ENCODE measurements at regions not wholly inside any gene's neighbourhood (a gene's known extent, or its start where the extent isn't known, plus 50 kb on each side); places are given as distances from the start of the nearest gene placed in this dataset.

- H3K27ac ChIP-seq: no peak overlapping the region
- no peaks in the 10 kb centered on the region for H3K27me3 ChIP-seq
- no peak overlapping the region for H3K4me3 ChIP-seq
- intact Hi-C loops (cut with DNase I): loop anchor here in 3 of 10 donors (5.0 to 10.0 kb wide), 3 partner anchors 71 to 431 kb away; no protein-coding TSS in a partner anchor
- H3K9me3 ChIP-seq: peaks cover 0 to 5% (median 0%) of the 10 kb centered on the region in 12 donors
- no peak for DNase-seq
- H3K36me3 ChIP-seq: no peaks in the 10 kb centered on the region
- no peak for ATAC-seq
- TF ChIP-seq POLR2A (IDR thresholded peaks at IDR 0.05) (no peak), CTCF (IDR thresholded peaks at IDR 0.05) (no peak)
- H3K4me1 ChIP-seq: peaks cover 0 to 39% (median 13%) of the 10 kb centered on the region in 12 donors
- 90 to 94% (median 93%) methylated on average over 5 of the region's 5 CpGs for WGBS, 4 donors
Measured at GRCh38 chr18:22273101-22274039, 104.0 kb downstream of the GATA6 start.

DNA sequence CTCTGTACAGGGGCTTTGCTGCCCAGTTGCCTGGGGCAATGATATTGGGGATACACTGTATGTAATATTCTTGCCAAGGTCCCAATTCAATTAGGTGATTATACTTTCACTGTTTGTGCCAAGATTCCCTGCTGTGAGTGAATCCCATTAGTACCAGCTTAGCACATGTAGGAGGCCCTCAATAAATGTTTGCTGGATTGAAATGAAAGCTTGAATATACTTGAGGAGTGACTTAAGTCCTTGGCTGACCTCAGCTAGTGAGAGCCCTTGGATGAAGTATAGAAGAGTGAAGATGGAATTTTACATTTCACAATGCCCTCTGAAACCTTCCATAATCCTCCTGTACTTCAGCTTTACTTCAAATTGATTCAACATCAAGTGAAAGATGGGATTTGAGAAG is 102.9 kb downstream of the GATA6 start:
- Histone ChIP-seq H3K4me3 (no peak overlapping the region), H3K27me3 (no peaks in the 10 kb centered on the region), H3K4me1 (peaks cover 0 to 33% (median 11%) of the 10 kb centered on the region in 12 donors), H3K36me3 (no peaks in the 10 kb centered on the region), H3K27ac (peak overlapping the region in 5 of 12 donors; percentile 5 to 39 (median 18)), H3K9me3 (peaks cover 0 to 5% (median 0%) of the 10 kb centered on the region in 12 donors)
- TF ChIP-seq CTCF (IDR thresholded peaks at IDR 0.05) (no peak), POLR2A (IDR thresholded peaks at IDR 0.05) (no peak)
- no peak for DNase-seq
- no peak for ATAC-seq
- intact Hi-C loops (cut with DNase I): loop anchor here in 3 of 10 donors (5.0 to 10.0 kb wide), 3 partner anchors 73 to 433 kb away; no protein-coding TSS in a partner anchor

- Histone ChIP-seq H3K27me3 (no peaks in the 10 kb centered on the region), H3K27ac (no peak overlapping the region), H3K4me3 (no peak overlapping the region), H3K9me3 (peaks cover 0 to 5% (median 0%) of the 10 kb centered on the region in 12 donors), H3K36me3 (no peaks in the 10 kb centered on the region), H3K4me1 (peaks cover 0 to 25% (median 6%) of the 10 kb centered on the region in 12 donors)
- intact Hi-C loops (cut with DNase I): loop anchor here in 3 of 10 donors (5.0 to 10.0 kb wide), 3 partner anchors 74 to 434 kb away; no protein-coding TSS in a partner anchor
- no peak for TF ChIP-seq POLR2A (IDR thresholded peaks at IDR 0.05)
- TF ChIP-seq CTCF (IDR thresholded peaks at IDR 0.05): no peak
- no peak for DNase-seq
- WGBS, 4 donors: 92 to 97% (median 95%) methylated on average over 1 of the region's 1 CpG
- ATAC-seq: no peak
Measured at GRCh38 chr18:22271030-22271429, 101.6 kb downstream of the GATA6 start.

- Histone ChIP-seq H3K4me3 (peak overlapping the region in 4 of 12 donors; percentile 11 to 24 (median 12)), H3K9me3 (no peaks in the 10 kb centered on the region), H3K27me3 (no peaks in the 10 kb centered on the region), H3K4me1 (peaks cover 0 to 33% (median 4%) of the 10 kb centered on the region in 12 donors), H3K27ac (peak overlapping the region; percentile 77 to 98 (median 92)), H3K36me3 (no peaks in the 10 kb centered on the region)
- ATAC-seq (no peak), DNase-seq (no peak)
- intact Hi-C loops (cut with DNase I): loop anchor here in 9 of 10 donors (5.0 to 10.0 kb wide), 12 partner anchors 54 to 294 kb away; partner anchors contain the start of gene GATA6 (in 1 of the 9)
- TF ChIP-seq CTCF (IDR thresholded peaks at IDR 0.05) (no peak), POLR2A (IDR thresholded peaks at IDR 0.05) (no peak)
- 41 to 53% (median 49%) methylated on average over 4 of the region's 4 CpGs for WGBS, 4 donors
Measured at GRCh38 chr18:22268641-22269128, 99.3 kb downstream of the GATA6 start.

All from heart left ventricle (tissue), 16 donors.